GM12891 (cell line): ENCODE measurements at regions not wholly inside any gene's neighbourhood (a gene's known extent, or its start where the extent isn't known, plus 50 kb on each side); places are given as distances from the start of the nearest gene placed in this dataset.

Experiments used
- POLR2A ChIP-seq: IDR thresholded peaks from 2 replicates; pipeline ENCODE4 v1.6.1; 2011; ENCODE audit warnings: low read depth, low read length, control low read depth
- SPI1 ChIP-seq: IDR thresholded peaks from 2 replicates; pipeline ENCODE4 v1.6.1; 2011; ENCODE audit warnings: low read depth, low read length, control low read depth

- no peak for TF ChIP-seq SPI1
- TF ChIP-seq POLR2A, result no peak
These were observed 154.8 kb upstream of the AGA start for GRCh38 chr4:177596991-177597390.
